ENCODE measurements at regions not wholly inside any gene's neighbourhood (a gene's known extent, or its start where the extent isn't known, plus 50 kb on each side); places are given as distances from the start of the nearest gene placed in this dataset.

DNA sequence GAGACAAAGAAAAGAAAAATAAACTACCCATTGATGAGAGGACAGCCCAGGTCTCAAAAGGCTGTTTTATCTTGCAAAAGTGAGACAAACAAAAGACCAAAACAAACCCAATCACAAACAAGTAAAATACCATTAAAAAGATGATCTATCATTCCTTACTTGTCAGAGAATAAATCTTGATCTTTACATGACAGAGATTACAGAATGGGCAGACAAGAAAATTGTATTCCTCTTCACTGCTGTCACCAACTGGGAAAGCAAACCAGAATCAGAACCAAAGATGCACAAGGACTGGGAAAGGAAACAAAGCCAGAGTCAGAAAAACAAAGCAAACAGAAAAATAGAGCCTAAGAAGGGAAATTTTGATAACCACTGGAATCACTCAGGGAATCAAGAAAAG lies 444.0 kb upstream of the PDE3A start:
- no peak for DNase-seq

GRCh38 chr12:19925841-19926240 lies 442.5 kb upstream of the PDE3A start:
- no peak for DNase-seq

DNA sequence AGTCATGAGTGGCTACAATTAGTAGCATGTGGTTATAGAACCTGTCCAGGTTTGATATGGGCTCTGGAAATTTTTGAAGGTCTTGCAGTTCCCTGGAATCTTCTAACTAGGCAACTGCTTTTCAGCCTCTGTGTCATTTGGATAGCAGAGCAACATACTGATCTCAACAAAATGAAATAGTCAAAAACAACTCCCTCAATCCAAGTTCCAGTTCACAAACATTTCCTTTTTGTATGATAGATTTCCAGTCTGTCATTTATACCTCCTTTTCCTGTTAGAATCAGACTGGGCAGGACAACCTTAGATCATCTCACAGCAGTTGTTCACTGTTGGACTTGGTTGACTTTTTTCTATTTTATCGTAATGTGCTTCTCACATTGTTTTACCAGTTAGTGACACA lies 442.1 kb upstream of the PDE3A start:
- DNase-seq: no peak

GRCh38 chr12:19927661-19928060 lies 440.7 kb upstream of the PDE3A start:
- no peak for DNase-seq

DNA sequence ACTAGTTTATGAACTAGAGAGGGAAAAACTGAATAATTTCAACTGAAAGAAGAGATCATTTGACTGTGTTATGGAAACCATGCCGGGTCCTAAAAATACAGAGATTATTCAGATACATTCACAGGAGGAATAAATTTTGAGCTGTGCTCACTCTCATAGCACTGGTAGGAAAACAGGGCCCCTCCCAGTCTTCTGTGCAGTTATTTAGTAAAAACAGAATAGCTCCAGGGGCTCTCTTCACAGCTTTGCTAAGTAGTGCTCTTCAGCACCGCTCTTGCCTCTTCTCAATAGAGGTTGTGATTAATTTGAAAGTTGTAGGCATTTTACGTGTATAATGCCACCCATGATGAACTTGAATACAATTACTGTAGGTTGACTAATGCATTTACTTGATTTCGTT lies 435.9 kb upstream of the PDE3A start:
- no peak for DNase-seq

DNA sequence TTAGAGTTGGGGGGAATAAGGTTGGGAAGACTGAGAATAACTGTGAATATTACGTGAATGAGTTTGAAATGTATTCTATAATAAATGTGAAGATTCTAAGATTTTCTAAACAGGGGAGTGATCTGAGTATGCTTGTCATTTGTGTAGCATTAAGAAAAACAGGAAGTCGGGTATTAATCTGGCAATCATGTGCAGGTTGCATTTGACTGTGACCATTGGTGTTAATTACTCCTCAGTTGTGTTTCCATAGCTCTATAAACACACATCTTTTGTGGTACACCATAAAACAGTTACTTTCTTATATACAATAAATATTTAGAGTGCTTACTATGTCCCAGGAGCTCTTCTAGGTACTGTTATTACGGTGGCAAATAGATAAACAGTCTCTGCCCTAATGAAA lies 434.4 kb upstream of the PDE3A start:
- no peak for DNase-seq

- no peak for DNase-seq
Observed at GRCh38 chr12:19937161-19937560, 431.2 kb upstream of the PDE3A start.

DNA sequence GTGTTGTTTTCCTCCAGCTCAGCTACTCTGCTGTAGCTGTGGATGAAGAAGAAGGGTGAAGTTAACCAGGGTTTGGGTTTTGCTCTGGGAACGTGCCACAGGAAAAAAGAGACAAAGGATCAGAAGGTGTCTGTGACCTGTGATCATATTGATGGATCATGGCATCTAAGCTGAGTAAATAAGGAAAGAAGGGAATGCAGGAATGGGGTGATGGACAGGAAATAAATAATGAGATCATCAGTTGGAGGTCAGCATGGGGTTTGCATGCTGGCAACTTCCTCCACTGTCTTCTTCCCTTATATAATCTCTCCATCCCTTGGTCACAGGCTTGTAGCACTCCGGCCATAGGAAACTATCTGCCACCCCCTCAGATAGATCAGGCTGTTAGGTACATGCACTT lies 430.3 kb upstream of the PDE3A start:
- no peak for DNase-seq

- no peak for DNase-seq
Observed at GRCh38 chr12:19938491-19938890, 429.8 kb upstream of the PDE3A start.

DNA sequence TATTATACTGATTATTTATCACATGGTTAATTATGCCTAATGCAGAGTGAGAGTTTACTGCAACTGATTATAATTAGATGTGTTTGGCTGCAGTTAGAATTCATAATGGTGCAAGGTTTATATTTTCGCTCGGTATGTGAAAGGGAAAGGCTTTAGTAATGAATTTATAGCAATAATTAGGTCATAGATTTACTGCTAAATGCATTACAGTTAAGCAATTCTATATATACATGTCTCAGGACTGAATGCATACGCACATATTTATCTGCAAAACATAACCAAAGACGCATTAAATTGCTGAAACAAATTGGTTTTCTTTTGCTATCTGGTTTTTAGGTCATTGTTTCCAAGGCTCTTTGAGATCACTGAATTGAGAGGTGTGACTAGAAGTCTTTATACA lies 428.1 kb upstream of the PDE3A start:
- no peak for DNase-seq

DNA sequence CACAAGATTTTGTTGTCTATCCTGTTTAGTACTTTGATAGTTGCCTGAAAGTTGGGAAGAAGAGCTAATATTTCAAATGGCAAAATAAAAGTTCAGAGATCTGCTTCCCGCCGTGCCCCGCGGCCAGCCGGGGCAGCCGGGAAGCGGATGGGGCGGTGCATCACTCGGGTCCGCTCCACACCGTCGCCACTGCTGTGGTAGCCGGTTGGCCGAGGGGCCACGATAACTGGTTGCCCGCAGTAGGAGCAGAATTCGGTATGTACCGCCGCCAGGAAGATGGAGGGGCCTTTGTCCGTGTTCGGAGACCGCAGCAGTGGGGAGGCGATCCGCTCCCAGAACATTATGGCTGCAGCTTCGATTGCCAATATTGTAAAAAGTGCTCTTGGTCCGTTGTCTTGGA lies 427.2 kb upstream of the PDE3A start:
- no peak for DNase-seq

- no peak for DNase-seq
Observed at GRCh38 chr12:19945559-19946435, 422.5 kb upstream of the PDE3A start.

GRCh38 chr12:19946550-19946949 lies 421.8 kb upstream of the PDE3A start:
- no peak for DNase-seq

GRCh38 chr12:19947344-19947743 lies 421.0 kb upstream of the PDE3A start:
- no peak for DNase-seq

DNA sequence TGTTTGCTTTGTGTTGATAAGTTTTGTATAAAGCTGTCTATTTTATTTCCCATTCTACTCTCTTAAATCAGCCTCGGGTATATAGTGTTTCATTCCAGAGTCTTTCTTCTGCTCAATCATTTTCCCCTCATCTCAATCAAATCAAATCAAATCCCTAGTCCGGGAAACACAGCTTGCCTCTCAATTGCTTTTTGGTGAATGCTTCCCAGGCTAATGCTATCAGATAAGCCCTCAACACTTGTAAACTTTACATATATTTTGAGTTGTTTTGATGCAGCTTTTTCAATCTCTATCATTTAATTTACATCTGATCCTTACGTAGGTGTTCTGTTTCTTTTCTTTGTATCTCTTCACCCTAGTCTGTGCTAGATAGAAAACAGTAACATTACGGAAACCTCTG lies 416.7 kb upstream of the PDE3A start:
- no peak for DNase-seq

DNA sequence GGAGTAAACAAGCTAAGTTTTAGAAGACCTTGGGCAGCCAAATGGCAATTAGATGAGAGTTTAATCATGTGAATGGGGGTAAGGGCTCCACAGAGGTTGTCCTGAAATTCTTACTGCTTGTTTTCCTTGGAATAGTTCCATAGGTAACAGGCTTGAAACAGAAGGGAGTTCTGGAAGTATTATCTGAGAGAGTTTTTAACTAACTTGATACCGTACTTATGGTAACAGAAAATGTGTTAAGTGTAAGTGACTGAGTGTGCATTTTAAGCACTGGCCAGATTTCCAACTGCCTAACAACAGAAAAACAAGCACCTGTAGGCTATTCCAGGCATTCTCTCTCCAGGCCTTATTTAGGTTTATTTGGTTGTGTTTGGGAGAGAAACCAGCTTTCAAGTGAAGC lies 414.6 kb upstream of the PDE3A start:
- no peak for DNase-seq

DNA sequence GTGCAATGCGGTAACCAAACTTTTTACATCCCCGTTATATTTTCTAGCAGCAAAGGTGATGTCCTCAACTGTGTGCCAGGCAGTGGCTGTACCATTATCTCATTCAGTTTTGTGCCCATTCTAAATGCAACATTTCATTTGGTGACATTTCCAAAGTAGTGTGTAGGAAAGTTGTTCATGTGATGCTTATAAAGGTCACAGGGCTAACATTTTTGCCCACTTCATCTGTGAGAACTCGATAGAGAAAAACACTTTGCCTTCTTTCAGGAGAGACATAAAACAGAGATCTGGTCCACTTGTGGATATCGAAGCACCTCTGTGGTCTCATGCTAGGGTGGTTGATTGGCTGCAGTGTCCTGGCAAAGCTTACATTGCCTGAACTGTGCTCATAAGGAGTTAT lies 414.2 kb upstream of the PDE3A start:
- DNase-seq: no peak

GRCh38 chr12:19957308-19958125 lies 410.8 kb upstream of the PDE3A start:
- no peak for DNase-seq

DNA sequence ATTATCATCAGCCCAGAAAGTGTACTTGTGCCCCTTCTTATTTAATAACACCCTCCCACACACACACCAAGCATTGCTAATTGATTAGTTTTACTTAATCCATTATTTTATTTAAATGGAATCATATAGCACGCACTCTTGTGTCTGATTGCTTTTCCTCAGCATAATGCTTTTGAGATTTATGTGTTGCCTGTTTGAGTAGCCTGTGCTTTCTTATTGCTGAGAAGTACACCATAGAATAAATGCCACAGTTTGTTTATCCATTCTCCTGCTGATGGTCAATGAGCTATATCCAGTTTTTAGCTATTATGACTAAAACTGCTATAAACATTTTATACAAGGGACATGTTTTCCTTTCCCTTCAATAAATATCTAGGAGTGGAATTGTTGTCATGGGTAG lies 409.9 kb upstream of the PDE3A start:
- no peak for DNase-seq

DNA sequence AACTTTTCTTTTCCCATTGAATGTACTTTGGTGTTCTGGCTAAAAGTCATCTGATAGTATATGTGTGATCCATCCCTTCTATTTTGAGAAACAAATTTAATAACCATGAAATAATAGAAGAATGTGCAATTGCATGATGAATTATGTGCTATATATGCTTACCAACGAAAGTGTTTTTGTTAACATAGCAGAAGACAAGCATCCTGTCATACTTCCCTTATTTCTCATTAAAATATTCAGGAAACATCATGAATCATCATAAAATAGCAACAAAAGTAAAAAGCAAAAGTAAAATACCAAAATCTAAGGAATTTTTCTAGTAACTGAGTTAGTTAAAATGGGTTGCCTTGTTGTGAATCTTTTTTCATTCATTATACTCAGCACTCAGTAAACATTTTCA lies 409.0 kb upstream of the PDE3A start:
- DNase-seq: no peak

- no peak for DNase-seq
Observed at GRCh38 chr12:19960527-19960926, 407.8 kb upstream of the PDE3A start.

GRCh38 chr12:19962192-19962591 lies 406.1 kb upstream of the PDE3A start:
- DNase-seq: no peak

DNA sequence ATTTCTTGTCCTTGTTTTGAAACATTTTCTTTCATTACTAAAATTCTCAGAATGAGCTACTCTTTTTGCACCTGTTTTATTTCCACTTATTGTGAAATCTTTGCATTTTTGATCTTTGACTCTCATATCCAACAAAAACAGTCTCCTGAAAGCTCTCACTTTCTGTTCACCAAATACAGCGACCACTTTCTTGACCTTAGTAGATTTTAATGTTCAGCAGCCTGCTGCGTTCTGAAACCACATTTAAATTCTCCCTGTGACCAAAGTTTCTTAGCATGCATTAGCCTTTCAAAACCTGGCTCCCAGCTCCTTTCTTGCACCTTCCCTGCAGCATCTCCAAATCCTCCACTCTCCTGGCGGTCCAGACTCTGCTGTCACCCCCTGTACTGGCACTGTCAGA lies 404.4 kb upstream of the PDE3A start:
- DNase-seq: no peak

- DNase-seq: no peak
Observed at GRCh38 chr12:19964549-19964948, 403.8 kb upstream of the PDE3A start.
